Raji (cell line): ENCODE measurements at regions not wholly inside any gene's neighbourhood (a gene's known extent, or its start where the extent isn't known, plus 50 kb on each side); places are given as distances from the start of the nearest gene placed in this dataset.

ENCODE experiments used
- POLR2A ChIP-seq: IDR thresholded peaks from 2 replicates; pipeline ENCODE4 v1.6.1; 2011; ENCODE audit warnings: low read depth, low read length, control low read depth; ENCODE audit not compliant: insufficient read depth

DNA sequence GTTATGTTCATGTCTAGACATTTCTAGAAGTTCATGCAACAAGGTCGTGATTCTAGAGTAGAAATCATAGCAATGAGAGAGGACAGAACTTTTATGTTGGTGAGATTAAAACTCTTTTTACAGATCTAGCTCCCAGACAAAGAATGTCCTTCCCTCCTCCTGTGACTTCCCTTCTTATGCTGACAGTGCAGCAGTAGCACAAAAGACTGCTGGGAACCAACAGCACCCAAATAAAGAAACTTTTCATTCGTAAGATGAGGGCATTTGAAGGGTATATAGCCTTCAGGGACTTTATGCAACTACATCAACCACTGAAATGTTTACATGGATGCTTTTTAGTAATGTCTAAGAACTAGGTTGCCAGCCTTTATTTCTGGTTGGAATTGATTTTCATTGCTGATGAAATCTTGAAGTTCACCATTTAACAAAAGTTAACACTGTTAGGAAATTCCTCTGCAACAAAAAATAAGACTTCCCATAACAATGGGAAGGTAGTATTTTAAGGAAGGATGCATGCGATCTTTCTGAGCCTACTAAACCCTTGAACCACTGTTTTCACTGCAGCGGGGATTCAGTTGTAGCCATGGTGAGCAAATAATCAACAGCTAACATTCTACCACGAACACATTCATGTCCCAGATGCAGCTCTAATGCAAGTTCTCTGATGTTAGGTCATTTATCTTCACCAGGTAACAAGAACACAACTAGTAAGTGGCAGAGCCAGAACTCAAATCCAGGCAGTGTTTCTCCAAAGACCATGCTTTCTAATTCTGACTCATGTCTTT, 672.8 kb downstream of the PTPRC start:
- TF ChIP-seq POLR2A = no peak

- no peak for TF ChIP-seq POLR2A
Measured at GRCh38 chr1:199312626-199313025, 673.8 kb downstream of the PTPRC start.

DNA sequence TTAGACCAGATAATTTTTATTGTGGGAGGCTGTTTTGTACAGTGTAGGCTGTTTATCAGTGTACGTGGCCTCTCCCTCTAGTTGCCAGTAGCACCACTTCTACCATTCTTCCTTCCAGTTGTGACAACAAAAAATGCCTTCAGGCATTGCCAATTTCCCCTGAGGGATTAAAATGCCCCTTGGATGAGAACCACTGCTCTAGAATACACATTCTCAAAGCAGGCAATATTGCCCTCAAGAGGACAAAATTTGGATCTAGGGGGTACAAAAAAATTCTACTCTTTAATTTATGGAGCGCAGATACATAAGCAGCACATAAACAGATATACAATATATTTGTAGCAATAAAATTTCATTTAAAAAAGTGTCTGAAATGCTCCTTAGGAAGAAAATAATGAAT, 674.6 kb downstream of the PTPRC start:
- TF ChIP-seq POLR2A = no peak

DNA sequence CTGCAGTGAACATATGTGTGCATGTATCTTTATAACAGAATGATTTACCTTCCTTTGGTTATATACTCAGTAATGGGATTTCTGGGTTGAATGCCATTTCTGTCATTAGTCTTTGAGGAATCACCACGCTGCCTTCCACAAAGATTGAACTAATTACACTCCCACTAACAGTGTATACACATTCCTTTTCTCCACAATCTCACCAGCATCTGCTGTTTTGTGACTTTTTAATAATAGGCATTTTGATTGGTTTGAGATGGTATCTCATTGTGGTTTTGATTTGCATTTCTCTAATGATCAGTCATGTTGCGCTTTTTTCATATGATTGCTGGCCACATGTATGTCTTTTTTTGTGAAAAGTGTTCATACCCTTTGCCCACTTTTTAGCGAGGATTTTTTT, 680.5 kb downstream of the PTPRC start:
- no peak for TF ChIP-seq POLR2A

DNA sequence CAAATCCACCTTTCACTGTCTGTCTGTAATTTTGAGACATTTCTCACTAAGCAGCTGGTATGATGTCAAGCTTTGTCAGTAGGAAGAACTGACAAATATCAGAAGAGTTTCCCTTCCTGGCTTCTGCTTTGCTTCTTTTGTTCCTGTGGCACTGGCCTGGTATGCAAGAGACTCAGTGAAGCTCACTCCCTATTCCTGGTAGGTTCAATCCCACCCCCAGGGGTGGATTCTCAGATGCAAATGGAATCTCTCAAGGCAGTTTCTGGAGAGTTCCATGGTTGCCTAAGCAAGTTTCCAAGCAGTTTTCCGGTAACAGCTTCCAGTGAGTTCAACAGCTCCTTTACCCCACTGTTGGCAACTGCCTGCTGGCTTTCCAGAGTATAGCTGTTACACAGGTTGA, 683.4 kb downstream of the PTPRC start:
- no peak for TF ChIP-seq POLR2A

- no peak for TF ChIP-seq POLR2A
Measured at GRCh38 chr1:199333180-199333579, 694.3 kb upstream of the NR5A2 start.

- no peak for TF ChIP-seq POLR2A
Measured at GRCh38 chr1:199335496-199335895, 692.0 kb upstream of the NR5A2 start.

DNA sequence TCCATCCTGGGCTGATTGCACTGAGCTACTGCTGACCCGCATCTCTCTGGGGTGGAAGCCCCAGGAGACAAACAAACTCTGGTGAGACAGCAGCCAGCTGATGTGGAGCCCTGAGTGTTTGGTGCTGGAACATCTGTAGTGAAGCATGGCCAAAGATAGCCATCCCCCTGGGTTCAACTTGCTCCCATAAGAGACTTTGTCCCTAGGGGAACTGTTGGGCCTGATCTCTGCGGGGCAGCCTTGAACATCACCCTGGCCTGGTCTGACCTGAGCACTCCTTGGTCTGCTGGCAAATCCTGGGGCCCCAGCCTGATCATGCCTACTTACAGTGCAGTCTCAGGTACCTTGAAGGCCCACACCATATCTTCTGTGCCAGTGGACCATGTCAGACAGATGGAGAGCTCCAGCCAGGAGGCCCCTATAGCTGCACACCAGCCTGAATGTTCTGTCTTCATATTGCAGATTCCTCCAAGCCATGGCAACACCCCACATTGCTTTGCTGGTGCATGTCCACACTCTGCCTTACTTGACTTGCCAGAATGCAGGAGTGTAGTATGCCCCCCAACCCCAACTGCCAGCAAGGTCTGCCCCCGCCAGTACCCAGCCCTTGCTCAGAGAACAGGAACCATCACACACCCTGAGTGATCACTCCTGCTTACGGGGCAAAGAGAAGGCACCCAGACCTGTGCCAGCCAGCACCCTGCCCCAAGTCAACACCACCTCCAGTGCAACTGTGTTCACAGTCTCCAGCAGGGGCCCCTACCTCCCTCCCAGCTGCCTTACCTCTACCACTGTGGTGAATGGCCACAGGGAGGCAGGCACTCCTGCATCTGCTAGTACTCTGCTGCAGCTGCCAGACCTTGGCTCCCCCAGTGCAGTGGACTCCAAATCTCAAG, 690.5 kb upstream of the NR5A2 start:
- no peak for TF ChIP-seq POLR2A

GRCh38 chr1:199338760-199339159, 688.8 kb upstream of the NR5A2 start:
- no peak for TF ChIP-seq POLR2A

- TF ChIP-seq POLR2A = no peak
Measured at GRCh38 chr1:199352351-199352750, 675.2 kb upstream of the NR5A2 start.

GRCh38 chr1:199353906-199354305, 673.6 kb upstream of the NR5A2 start:
- TF ChIP-seq POLR2A = no peak

GRCh38 chr1:199356561-199356960, 670.9 kb upstream of the NR5A2 start:
- TF ChIP-seq POLR2A = no peak

GRCh38 chr1:199357599-199357998, 669.9 kb upstream of the NR5A2 start:
- TF ChIP-seq POLR2A = no peak

- no peak for TF ChIP-seq POLR2A
Measured at GRCh38 chr1:199362996-199363395, 664.5 kb upstream of the NR5A2 start.

DNA sequence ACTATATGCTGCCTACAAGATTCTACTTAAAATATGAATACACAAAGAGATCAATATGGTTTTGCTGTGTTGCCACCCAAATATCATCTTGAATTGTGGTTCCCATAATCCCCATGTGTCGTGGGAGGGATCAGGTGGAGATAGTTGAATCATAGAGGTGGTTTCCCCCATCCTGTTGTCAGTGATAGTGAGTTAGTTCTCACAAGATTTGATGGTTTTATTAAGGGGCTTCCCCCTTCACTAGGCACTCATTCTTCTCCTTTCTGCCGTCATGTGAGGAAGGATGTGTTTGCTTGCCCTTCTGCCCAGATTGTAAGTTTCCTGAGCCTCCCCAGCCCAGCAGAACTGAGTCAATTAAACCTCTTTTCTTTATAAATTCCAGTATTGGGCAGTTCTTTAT, 654.4 kb upstream of the NR5A2 start:
- TF ChIP-seq POLR2A = no peak

DNA sequence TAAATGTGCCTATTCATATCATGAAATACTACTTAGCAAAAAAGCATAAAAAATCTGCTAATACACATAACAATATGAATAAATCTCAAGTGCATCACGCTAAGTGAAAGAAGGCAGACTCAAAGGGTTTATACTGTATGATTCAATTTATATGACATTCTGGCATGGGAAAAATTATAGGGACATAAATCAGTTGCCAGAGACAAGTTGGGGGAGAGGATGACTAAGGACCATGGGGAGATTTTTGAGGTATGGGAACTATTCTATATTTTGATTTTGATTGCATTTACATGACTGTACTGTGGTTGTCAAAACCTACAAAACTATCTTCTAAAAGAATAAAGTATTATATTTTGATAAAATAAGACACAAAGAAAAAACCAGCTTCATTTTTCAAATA, 650.3 kb upstream of the NR5A2 start:
- no peak for TF ChIP-seq POLR2A

- no peak for TF ChIP-seq POLR2A
Measured at GRCh38 chr1:199383793-199384192, 643.7 kb upstream of the NR5A2 start.

GRCh38 chr1:199394856-199395255, 632.7 kb upstream of the NR5A2 start:
- no peak for TF ChIP-seq POLR2A
